HEK293 (cell line): ENCODE measurements at regions not wholly inside any gene's neighbourhood (a gene's known extent, or its start where the extent isn't known, plus 50 kb on each side); places are given as distances from the start of the nearest gene placed in this dataset.

Experiments used
- CTCF ChIP-seq: fragments of 450-650 bp; formaldehyde crosslinking; IDR thresholded peaks from 2 replicates; pipeline ENCODE4 v1.5.1; 2016; ENCODE audit warnings: missing biosample characterization, missing genetic modification characterization
- IKZF3 ChIP-seq: fragments of 450-650 bp; IDR thresholded peaks from 2 replicates; pipeline ENCODE4 v1.5.0; 2018; ENCODE audit warnings: missing biosample characterization, mild to moderate bottlenecking, missing genetic modification characterization, moderate library complexity
- KLF9 ChIP-seq: fragments of 450-650 bp; formaldehyde crosslinking; IDR thresholded peaks from 2 replicates; pipeline ENCODE4 v1.5.1; 2016; ENCODE audit warnings: missing biosample characterization, missing genetic modification characterization, low read depth
- PATZ1 ChIP-seq: fragments of 450-650 bp; formaldehyde crosslinking; IDR thresholded peaks from 2 replicates; pipeline ENCODE4 v1.5.1; 2016; ENCODE audit warnings: missing biosample characterization, missing genetic modification characterization
- ZIC2 ChIP-seq: fragments of 450-650 bp; formaldehyde crosslinking; IDR thresholded peaks from 2 replicates; pipeline ENCODE4 v1.5.1; 2016; ENCODE audit warnings: missing biosample characterization, missing genetic modification characterization
- ZNF121 ChIP-seq: fragments of 450-650 bp; formaldehyde crosslinking; IDR thresholded peaks from 2 replicates; pipeline ENCODE4 v1.5.1; 2016; ENCODE audit warnings: missing biosample characterization, missing genetic modification characterization
- ZNF24 ChIP-seq: fragments of 450-650 bp; formaldehyde crosslinking; IDR thresholded peaks from 2 replicates; pipeline ENCODE4 v1.5.1; 2016; ENCODE audit warnings: missing biosample characterization, missing genetic modification characterization
- ZNF26 ChIP-seq: fragments of 450-650 bp; formaldehyde crosslinking; IDR thresholded peaks from 2 replicates; pipeline ENCODE4 v1.5.1; 2016; ENCODE audit warnings: missing biosample characterization, missing genetic modification characterization
- ZNF292 ChIP-seq: fragments of 450-650 bp; formaldehyde crosslinking; IDR thresholded peaks from 2 replicates; pipeline ENCODE4 v1.5.1; 2016; ENCODE audit warnings: low read depth, missing biosample characterization, missing genetic modification characterization, borderline replicate concordance
- ZNF324 ChIP-seq: fragments of 450-650 bp; formaldehyde crosslinking; IDR thresholded peaks from 2 replicates; pipeline ENCODE4 v1.5.1; 2016; ENCODE audit warnings: missing biosample characterization, missing genetic modification characterization
- ZNF510 ChIP-seq: fragments of 450-650 bp; formaldehyde crosslinking; IDR thresholded peaks from 2 replicates; pipeline ENCODE4 v1.5.1; 2018; ENCODE audit warnings: mild to moderate bottlenecking, missing genetic modification characterization, missing biosample characterization; ENCODE audit not compliant: insufficient replicate concordance
- ZNF514 ChIP-seq: fragments of 450-650 bp; formaldehyde crosslinking; IDR thresholded peaks from 2 replicates; pipeline ENCODE4 v1.5.1; 2016; ENCODE audit warnings: missing biosample characterization, missing genetic modification characterization
- ZNF639 ChIP-seq: fragments of 450-650 bp; formaldehyde crosslinking; IDR thresholded peaks from 2 replicates; pipeline ENCODE4 v1.5.1; 2016; ENCODE audit warnings: missing biosample characterization, missing genetic modification characterization
- ZNF707 ChIP-seq: fragments of 450-650 bp; formaldehyde crosslinking; IDR thresholded peaks from 2 replicates; pipeline ENCODE4 v1.5.1; 2016; ENCODE audit warnings: missing biosample characterization, missing genetic modification characterization

- TF ChIP-seq ZIC2 (tag by site-specific recombination) (no peak), CTCF (no peak), IKZF3 (tag by site-specific recombination) (no peak), ZNF514 (tag by site-specific recombination) (no peak), ZNF292 (no peak), ZNF24 (tag by site-specific recombination) (no peak), ZNF510 (tag by site-specific recombination) (no peak), PATZ1 (tag by site-specific recombination) (no peak), ZNF324 (tag by site-specific recombination) (no peak), ZNF707 (tag by site-specific recombination) (no peak), ZNF121 (tag by site-specific recombination) (no peak), ZNF26 (tag by site-specific recombination) (no peak), ZNF639 (no peak), KLF9 (tag by site-specific recombination) (no peak)
Measured at GRCh38 chrX:149372866-149373265, 132.2 kb downstream of the IDS start.
